HG02938 (cell line): ENCODE measurements at regions not wholly inside any gene's neighbourhood (a gene's known extent, or its start where the extent isn't known, plus 50 kb on each side); places are given as distances from the start of the nearest gene placed in this dataset.

Source experiments
- ATAC-seq: cut with Tn5 transposase; IDR thresholded peaks from one replicate; pipeline ENCODE4 v1.9.1; 2021; ENCODE audit warnings: mild to moderate bottlenecking, moderate library complexity; ENCODE audit not compliant: unreplicated experiment

GRCh38 chr5:2658881-2659470, 92.5 kb downstream of the IRX2 start:
- ATAC-seq, result no peak

GRCh38 chr5:2658447-2658846, 93.0 kb downstream of the IRX2 start:
- no peak for ATAC-seq

- ATAC-seq, result no peak
Observed at GRCh38 chr5:2657151-2657550, 94.3 kb downstream of the IRX2 start.

- no peak for ATAC-seq
Observed at GRCh38 chr5:2656206-2656605, 95.3 kb downstream of the IRX2 start.

- no peak for ATAC-seq
Observed at GRCh38 chr5:2653991-2654390, 97.5 kb downstream of the IRX2 start.

- no peak for ATAC-seq
Observed at GRCh38 chr5:2651116-2651515, 100.4 kb downstream of the IRX2 start.

GRCh38 chr5:2642684-2643345, 108.7 kb downstream of the IRX2 start:
- ATAC-seq, result no peak

- ATAC-seq, result no peak
Observed at GRCh38 chr5:2640717-2641116, 110.8 kb downstream of the IRX2 start.

GRCh38 chr5:2639425-2639824, 112.1 kb downstream of the IRX2 start:
- no peak for ATAC-seq

GRCh38 chr5:2634399-2635176, 116.9 kb downstream of the IRX2 start:
- ATAC-seq, result no peak

- ATAC-seq, result no peak
Observed at GRCh38 chr5:2633992-2634391, 117.5 kb downstream of the IRX2 start.

- no peak for ATAC-seq
Observed at GRCh38 chr5:2631758-2632157, 119.7 kb downstream of the IRX2 start.

GRCh38 chr5:2629045-2629444, 122.4 kb downstream of the IRX2 start:
- ATAC-seq, result no peak

- no peak for ATAC-seq
Observed at GRCh38 chr5:2627867-2628266, 123.6 kb downstream of the IRX2 start.

GRCh38 chr5:2626572-2626971, 124.9 kb downstream of the IRX2 start:
- ATAC-seq, result no peak

GRCh38 chr5:2622866-2623265, 128.6 kb downstream of the IRX2 start:
- no peak for ATAC-seq

GRCh38 chr5:2621631-2622030, 129.8 kb downstream of the IRX2 start:
- no peak for ATAC-seq

GRCh38 chr5:2619216-2619615, 132.3 kb downstream of the IRX2 start:
- ATAC-seq, result no peak

GRCh38 chr5:2617461-2617860, 134.0 kb downstream of the IRX2 start:
- ATAC-seq, result no peak

- no peak for ATAC-seq
Observed at GRCh38 chr5:2615917-2616316, 135.6 kb downstream of the IRX2 start.

GRCh38 chr5:2614571-2614970, 136.9 kb downstream of the IRX2 start:
- ATAC-seq, result no peak

GRCh38 chr5:2611659-2612058, 139.8 kb downstream of the IRX2 start:
- no peak for ATAC-seq
